ENCODE measurements at regions not wholly inside any gene's neighbourhood (a gene's known extent, or its start where the extent isn't known, plus 50 kb on each side); places are given as distances from the start of the nearest gene placed in this dataset.

GRCh38 chr9:18073002-18073401 is 401.0 kb upstream of the ADAMTSL1 start:
- TF ChIP-seq CTCF (IDR thresholded peaks at IDR 0.05) (no peak), POLR2A (IDR thresholded peaks at IDR 0.05) (no peak)
